ENCODE measurements at regions not wholly inside any gene's neighbourhood (a gene's known extent, or its start where the extent isn't known, plus 50 kb on each side); places are given as distances from the start of the nearest gene placed in this dataset.

DNA sequence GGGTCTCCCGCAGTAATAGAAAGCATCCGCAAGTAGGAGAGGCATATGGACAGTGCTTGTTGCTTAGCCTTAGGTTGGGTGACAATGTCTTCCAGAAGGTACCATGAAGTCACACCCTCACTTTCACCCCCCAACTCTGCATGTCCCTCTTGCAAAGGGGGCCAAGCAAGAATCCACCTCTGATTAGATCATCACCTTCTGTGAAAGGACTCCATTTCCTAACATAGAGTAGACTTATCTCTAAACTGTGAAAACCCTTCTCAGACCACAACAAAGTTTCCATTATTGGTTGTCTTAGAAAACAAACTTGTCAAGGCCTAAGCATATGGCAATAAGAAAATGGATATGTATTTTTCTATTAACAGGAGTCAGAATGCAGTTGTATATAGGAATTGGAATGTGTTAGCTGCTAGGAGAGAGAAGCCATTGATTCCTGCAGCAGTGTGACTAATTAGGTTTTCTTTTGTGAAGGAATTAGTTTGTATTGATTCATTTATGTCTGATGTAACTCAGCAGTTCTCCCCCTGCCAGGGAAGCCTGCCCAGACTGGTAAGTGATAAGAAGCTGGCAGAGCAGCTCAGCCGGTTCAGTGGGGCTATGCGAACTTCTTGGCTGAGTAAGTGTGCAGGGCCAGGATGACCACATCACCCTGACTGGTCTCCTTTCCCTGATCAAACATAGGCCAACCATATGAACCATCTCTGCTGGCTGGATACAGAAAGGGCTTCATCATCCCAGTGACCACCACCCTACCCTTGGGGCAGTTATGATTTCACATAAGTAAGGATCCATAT lies 107.3 kb upstream of the CCDC196 start:
- DNase-seq = no peak

GRCh38 chr14:66380143-66380542 lies 106.0 kb upstream of the CCDC196 start:
- DNase-seq = no peak

- no peak for DNase-seq
These were observed 104.4 kb upstream of the CCDC196 start for GRCh38 chr14:66381755-66382154.

DNA sequence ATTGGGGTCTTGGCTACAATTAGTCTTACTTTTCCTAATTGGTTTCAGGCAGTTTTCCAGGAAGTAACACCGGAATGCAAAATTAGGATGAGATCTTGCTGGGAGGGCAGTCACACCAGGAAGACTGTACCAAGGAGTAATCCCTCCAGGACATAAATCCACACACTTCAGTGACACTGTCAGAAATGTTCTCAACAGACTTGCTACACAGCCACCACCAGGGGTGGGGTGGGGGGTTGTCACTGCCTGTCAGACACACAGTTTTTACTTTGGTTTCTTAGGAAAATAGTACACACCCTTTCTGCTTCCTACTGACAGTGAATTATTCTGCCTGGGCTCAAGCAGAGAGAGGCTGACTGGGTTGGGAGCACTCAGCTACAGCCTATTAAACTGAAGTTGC lies 102.9 kb upstream of the CCDC196 start:
- DNase-seq = no peak

- DNase-seq = no peak
These were observed 102.4 kb upstream of the CCDC196 start for GRCh38 chr14:66383771-66384170.

DNA sequence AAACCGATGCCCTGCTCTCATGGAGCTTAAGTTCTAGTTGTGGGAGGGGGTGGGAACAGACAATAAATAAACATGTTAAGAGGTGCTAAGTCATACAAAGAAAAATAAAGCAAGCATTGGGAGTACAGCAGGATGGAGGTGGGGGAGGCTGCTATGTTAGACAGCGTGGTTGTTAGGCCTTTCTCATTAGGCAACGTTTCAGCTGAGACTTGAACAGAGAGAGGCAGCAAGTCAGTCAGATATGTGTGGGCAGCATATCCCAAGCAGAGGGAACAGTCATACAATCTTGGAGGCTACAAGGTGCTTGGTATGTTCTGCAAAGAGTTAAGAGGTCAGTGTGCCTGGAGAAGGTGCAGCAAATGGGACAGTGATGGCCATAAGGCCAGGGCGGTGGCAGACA lies 97.7 kb upstream of the CCDC196 start:
- DNase-seq = no peak

DNA sequence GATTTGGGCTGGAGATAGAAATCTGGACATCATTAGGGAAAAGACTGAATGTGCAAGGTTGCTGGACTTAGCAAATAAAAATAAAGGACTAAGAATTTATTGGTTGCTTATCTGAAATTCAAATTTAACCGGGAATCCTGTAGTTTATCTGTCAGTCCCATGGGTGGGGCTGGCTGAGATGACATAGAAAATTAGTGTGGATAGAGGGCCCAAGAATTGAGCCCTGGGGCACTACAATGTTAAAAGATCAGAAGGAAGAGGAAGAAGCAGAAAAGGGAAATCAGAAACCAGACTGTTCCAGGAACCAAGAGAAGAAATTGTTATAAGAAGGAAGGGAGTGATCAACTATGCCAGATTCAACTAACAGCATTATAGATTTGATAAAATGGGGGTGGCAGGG lies 96.7 kb upstream of the CCDC196 start:
- DNase-seq = no peak

DNA sequence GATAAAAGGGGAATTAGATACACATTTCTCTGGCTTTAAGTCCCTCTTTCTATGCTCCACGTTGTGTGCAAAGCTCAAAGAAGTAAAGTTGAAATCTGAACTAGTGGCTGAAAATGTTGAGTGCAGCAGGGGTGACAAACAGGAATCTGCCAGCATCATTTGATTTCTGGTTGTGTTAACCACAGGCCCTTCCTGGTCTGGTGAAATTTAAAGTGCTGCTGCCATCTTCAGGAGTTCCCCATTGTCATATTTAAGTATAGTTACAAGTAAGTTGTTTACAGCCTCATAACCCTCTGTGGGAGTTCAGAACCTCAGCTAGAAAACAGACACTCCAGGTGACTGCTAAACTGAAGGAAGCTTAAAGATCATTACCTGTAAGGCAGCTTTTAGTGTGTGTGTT lies 90.9 kb upstream of the CCDC196 start:
- no peak for DNase-seq

- DNase-seq = no peak
These were observed 90.0 kb upstream of the CCDC196 start for GRCh38 chr14:66396164-66396563.

GRCh38 chr14:66398437-66398836 lies 87.7 kb upstream of the CCDC196 start:
- DNase-seq = no peak

DNA sequence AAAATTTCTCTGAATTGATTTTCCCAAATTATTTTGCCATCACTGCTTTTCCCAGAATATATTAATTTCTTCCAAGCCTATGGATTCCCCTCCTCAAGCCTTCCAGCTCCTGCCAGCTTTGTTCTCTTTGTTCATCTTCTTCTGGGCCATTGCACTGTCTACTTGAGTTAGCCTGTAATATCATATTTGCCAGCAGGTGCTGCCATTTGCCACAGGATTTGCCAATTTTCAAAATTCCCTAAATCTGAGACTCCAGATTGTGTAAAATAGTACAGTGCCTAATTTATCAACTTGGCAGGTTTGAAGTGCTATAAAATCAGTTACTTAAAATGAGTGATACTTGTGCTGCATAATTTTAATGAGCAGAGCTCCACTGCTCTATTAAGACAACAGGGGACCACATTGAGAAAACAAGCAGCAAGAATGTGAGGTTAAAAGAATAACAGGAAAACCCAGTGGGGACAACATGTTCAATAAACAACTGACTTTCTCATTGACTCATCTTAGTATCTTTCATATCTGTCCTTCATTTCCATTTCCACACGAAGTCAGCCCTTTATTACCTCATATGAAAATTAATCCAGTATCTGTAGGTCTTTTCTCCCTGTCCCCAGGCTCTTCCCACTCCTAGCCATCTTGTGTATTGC lies 84.6 kb upstream of the CCDC196 start:
- DNase-seq = no peak

DNA sequence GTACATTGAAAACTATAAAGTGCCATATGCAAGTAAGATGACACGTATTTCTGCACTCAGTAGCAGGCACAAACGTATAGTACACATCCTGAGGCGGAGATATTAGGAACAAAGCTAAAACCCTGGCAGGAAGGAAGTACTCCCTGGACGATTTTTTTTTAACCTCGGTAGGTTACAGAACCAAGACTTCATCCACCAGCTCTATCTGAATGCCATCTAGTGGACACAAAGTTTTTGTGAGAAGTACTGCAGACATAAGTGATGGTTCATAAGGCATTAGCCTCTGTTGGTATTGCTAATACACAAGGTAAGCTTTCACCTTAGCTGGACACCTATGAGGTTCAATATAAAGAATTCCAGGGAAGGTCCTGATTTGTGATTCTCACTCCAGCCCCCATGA lies 83.0 kb upstream of the CCDC196 start:
- DNase-seq = no peak

GRCh38 chr14:66404051-66404545 lies 82.1 kb upstream of the CCDC196 start:
- DNase-seq = no peak

GRCh38 chr14:66405158-66405557 lies 81.0 kb upstream of the CCDC196 start:
- DNase-seq = no peak

- DNase-seq = no peak
These were observed 72.3 kb upstream of the CCDC196 start for GRCh38 chr14:66413901-66414300.

DNA sequence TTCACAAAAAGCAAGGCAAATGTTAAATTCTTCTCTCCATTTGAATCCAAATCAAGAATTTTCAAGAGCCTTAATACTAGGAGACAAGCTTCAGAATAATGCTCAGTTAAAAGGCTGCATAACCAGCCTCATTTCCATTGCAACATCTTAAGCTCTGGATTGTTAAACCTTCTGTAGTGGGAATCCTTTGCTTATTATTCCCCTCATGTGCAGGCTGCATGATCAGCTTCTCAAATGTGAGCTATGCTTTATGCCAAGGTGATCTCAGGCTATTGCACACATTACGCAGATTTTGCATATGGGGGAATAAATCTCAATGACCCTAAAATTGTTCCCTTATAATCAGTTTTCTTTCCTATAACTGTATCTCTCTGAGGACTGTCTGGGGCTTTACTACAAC lies 71.7 kb upstream of the CCDC196 start:
- DNase-seq = no peak

GRCh38 chr14:66420251-66421006 lies 65.7 kb upstream of the CCDC196 start:
- no peak for DNase-seq

- DNase-seq = no peak
These were observed 63.9 kb upstream of the CCDC196 start for GRCh38 chr14:66421990-66422946.

GRCh38 chr14:66425402-66425801 lies 60.8 kb upstream of the CCDC196 start:
- no peak for DNase-seq

- no peak for DNase-seq
These were observed 59.7 kb upstream of the CCDC196 start for GRCh38 chr14:66426451-66426850.

GRCh38 chr14:66432334-66432733 lies 53.8 kb upstream of the CCDC196 start:
- no peak for DNase-seq

DNA sequence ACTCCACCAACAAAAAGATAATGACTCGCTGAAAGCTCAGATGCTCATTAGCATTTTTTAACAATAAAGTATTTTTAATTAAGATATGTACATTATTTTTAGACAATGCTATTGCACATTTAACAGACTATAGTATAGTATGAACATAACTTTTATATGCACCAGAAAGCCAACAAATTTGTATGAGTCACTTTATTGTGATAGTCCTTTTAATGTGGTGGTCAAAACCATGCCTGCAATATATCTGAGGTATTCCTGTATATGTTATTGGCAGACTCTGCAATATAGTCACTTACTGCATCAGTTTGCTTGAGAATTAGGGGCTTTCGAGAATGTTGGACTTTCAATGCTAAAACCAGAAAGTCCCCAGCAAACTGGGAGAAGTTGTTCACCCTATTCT lies 51.7 kb upstream of the CCDC196 start:
- no peak for DNase-seq

DNA sequence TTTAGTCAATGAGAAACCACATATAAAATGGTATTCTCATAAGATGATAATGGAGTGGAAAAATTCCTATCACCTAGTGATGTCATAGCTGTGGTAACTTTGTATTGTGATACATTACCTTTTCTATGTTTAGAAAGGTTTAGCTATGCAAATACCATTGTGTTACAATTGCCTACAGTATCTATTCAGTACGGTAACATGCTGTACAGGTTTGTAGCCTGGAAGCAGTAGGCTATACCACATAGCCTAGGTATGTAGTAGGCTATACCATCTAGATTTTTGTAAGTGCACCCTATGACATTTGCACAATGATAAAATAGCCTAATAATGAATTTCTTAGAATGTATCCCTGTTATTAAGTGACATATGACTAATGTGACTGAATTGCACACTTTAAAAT lies 50.5 kb upstream of the CCDC196 start:
- no peak for DNase-seq
